GM12875 (cell line): ENCODE measurements at regions not wholly inside any gene's neighbourhood (a gene's known extent, or its start where the extent isn't known, plus 50 kb on each side); places are given as distances from the start of the nearest gene placed in this dataset.

Experiments
- H3K4me3 ChIP-seq: one replicate; pipeline ENCODE4 v1.5.1; 2011; ENCODE audit warnings: low read depth, low read length, control low read depth
- CTCF ChIP-seq: IDR thresholded peaks from 2 replicates; pipeline ENCODE4 v1.5.1; 2011; ENCODE audit warnings: low read depth, mild to moderate bottlenecking, control low read depth, inconsistent platforms, low read length, moderate library complexity, borderline replicate concordance; ENCODE audit not compliant: insufficient read depth

DNA sequence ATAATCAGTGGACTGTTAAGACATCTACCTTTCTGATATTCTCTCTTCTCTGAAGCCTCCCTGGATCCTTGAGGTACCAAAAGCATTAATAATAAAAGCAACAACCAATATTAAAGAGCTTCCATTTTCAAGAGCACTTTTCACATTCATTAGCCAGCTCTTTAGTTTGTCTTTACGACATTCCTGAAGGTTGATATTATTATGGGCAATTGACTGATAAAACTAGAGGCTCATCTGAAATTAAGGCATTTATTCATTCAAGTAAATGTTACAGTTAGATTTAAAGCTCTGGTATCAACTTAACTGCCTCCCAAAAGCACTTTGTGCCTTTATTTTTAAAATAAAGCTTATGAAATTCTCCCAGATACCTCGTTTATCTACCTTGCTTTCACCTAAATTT is 199.6 kb downstream of the PLK2 start:
- H3K4me3 ChIP-seq: no peak overlapping the region
- no peak for TF ChIP-seq CTCF

DNA sequence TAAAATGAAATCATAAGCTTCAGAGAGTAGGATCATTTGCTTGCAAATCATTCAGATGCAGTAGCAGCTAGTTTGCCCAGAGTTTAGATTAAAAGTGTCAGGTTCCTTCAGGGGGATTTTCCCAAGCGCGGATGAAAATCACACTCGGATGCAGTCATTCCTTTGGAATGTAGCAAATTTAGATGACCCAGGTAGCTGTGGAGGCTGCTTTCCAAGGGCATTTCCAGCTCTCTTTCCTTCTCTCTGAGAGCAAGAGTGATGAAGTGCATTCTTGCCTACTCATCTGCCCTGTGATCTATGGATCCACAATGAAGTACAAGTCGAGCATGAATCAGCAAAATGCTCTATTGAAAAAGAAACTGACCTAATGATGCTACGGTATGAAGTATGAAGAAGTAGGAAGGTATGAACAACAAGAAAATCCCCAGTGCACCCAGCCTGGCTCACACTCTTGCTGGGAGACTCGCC is 200.2 kb downstream of the PLK2 start:
- H3K4me3 ChIP-seq: no peak overlapping the region
- TF ChIP-seq CTCF: no peak

DNA sequence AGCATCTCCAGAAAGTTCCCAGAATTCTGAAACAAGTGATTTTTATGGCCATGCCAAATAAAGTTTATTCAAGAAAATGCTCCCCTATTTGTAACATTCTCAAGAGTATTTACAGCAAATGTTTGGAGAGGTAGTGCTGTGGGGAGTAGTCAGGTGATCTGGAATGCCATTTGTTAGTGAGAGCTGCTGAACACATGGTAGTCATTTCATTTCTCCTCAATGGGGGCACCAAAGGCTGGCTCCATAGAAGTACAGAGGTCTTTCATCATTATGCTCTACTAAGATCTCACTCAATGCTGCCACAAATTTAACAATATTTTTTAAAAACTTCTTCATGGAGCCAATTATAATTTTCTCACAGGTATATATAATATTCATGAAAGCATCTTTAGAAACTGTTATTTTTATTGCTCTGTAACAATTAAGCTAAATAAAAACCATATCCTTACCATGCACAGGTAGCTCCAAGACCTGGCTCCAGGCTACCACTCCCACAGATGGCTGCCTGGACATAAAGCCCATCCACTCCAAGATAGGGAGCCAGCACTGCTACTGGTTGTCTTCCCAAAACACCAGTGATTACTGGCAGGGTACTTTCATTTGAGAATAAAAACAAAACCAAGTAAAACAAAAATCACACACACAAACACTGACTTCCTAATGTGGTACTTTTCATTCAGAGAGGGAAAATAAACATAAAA is 200.8 kb downstream of the PLK2 start:
- TF ChIP-seq CTCF: no peak
- H3K4me3 ChIP-seq: no peak overlapping the region

DNA sequence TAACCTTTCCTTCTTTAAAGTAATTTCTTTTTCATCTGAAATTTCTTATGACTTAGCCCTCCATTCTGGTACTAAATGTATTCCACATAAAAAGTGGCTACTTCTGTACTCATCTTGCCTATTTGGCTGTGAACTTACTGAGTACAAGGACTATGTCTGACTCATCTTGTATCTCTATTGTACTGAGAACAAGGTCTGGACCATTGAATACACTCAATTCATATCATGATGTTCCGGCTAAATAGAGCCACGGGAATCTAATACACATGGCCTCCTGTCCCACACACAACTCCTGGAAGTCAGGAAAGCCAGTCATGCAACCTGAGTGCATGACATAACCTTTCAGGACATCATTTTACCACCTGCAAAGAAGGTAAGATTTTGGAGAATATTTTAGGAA is 203.9 kb downstream of the PLK2 start:
- no peak for TF ChIP-seq CTCF

GRCh38 chr5:58255386-58255785 is 204.5 kb downstream of the PLK2 start:
- TF ChIP-seq CTCF: no peak
- H3K4me3 ChIP-seq: no peak overlapping the region

More for the DNA sequence above, 203.9 kb downstream of the PLK2 start:
- H3K4me3 ChIP-seq: no peak overlapping the region

GRCh38 chr5:58248221-58248620 is 211.7 kb downstream of the PLK2 start:
- no peak for TF ChIP-seq CTCF

DNA sequence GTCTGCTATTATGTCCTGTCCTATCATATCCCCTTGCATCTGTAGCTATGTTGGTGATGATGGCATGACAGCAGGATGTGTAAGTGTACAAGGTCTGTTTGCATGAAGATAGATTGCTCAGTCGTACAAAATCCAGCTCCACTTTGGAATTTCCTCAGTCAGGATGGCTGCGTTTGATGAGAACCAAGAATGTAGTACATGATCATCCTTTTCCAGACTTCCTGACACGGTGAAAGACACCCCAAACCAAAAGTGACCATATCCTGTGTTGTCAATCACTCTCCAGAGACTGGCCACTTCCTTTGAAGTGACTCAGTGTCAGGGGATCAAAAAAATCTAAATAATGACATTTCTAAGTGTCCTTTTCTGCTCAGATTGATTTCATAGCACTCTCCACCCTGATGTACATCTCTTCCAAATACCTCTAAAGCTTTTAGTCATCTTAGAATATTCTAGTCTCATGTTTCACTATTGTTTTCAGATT is 213.4 kb downstream of the PLK2 start:
- no peak overlapping the region for H3K4me3 ChIP-seq
- TF ChIP-seq CTCF: no peak

More at GRCh38 chr5:58248221-58248620, 211.7 kb downstream of the PLK2 start:
- no peak overlapping the region for H3K4me3 ChIP-seq
